ENCODE measurements at regions not wholly inside any gene's neighbourhood (a gene's known extent, or its start where the extent isn't known, plus 50 kb on each side); places are given as distances from the start of the nearest gene placed in this dataset.

- TF ChIP-seq CTCF (IDR thresholded peaks at IDR 0.05) (no peak), POLR2A (IDR thresholded peaks at IDR 0.05) (no peak), EP300 (IDR thresholded peaks at IDR 0.05; ENCODE audit: low read depth) (no peak)
Observed at GRCh38 chr5:5929291-5930020, 448.9 kb downstream of the MED10 start.

Measured in transverse colon (tissue), 3 donors.